Spinal cord (tissue), 9 donors: ENCODE measurements at regions not wholly inside any gene's neighbourhood (a gene's known extent, or its start where the extent isn't known, plus 50 kb on each side); places are given as distances from the start of the nearest gene placed in this dataset.

Experiments
- DNase-seq, 6 donors: peaks; one replicate each; pipeline versions ENCODE4 v3.0.0 to v3.0.0-alpha.2; 2013 to 2015; ENCODE audit warnings: low spot score in 6 of 6, low read depth in 4 of 6
- H3K27ac ChIP-seq: one replicate; pipeline ENCODE4 v1.5.1; 2013; ENCODE audit warnings: low read depth, low read length, control low read depth
- H3K27me3 ChIP-seq: one replicate; pipeline ENCODE4 v1.6.1; 2013; ENCODE audit warnings: low read length; ENCODE audit not compliant: control insufficient read depth, insufficient read depth
- H3K36me3 ChIP-seq: one replicate; pipeline ENCODE4 v1.6.1; 2013; ENCODE audit warnings: low read length; ENCODE audit not compliant: control insufficient read depth, insufficient read depth
- H3K4me1 ChIP-seq: one replicate; pipeline ENCODE4 v1.6.1; 2013; ENCODE audit warnings: low read length; ENCODE audit not compliant: control insufficient read depth, insufficient read depth
- H3K4me3 ChIP-seq: one replicate; pipeline ENCODE4 v1.5.1; 2013; ENCODE audit warnings: low read depth, low read length, control low read depth
- H3K9me3 ChIP-seq: one replicate; pipeline ENCODE4 v1.6.1; 2013; ENCODE audit warnings: low read length; ENCODE audit not compliant: control insufficient read depth, insufficient read depth
- WGBS: methylation state at CpG from one replicate; pipeline ENCODE4 v1.1.5; 2013; ENCODE audit warnings: missing lambda C conversion rate; ENCODE audit not compliant: insufficient coverage; 5-methylcytosine and 5-hydroxymethylcytosine counted together
- donor health status: healthy.

DNA sequence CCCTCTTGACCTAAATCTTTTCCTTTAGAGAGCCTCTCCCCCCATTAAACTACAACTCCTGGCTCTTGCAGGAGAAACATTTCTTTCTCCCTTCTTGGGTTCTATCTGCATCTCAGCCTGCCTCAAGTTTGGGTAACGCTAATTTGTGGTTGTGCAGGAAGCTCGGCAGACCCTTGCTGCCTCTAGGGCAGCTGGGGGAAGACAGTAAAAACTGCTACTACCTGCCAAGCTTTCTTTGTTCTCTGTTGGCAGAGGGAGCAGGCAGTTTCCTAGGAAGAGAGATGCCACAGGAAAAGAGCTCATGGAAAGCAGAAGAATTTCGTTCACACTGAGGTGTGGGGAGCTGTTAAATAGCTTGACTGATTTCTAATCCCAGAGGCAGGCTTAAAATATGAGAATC, 555.6 kb upstream of the IGFBP7 start:
- Histone ChIP-seq H3K9me3 (no peaks in the 10 kb centered on the region), H3K27ac (no peak overlapping the region), H3K36me3 (no peaks in the 10 kb centered on the region), H3K4me3 (no peak overlapping the region), H3K4me1 (no peaks in the 10 kb centered on the region), H3K27me3 (no peaks in the 10 kb centered on the region)
- 47% methylated on average over 2 of the region's 3 CpGs for WGBS
- peak in 2 of 6 donors; percentile 9 to 52 for DNase-seq

DNA sequence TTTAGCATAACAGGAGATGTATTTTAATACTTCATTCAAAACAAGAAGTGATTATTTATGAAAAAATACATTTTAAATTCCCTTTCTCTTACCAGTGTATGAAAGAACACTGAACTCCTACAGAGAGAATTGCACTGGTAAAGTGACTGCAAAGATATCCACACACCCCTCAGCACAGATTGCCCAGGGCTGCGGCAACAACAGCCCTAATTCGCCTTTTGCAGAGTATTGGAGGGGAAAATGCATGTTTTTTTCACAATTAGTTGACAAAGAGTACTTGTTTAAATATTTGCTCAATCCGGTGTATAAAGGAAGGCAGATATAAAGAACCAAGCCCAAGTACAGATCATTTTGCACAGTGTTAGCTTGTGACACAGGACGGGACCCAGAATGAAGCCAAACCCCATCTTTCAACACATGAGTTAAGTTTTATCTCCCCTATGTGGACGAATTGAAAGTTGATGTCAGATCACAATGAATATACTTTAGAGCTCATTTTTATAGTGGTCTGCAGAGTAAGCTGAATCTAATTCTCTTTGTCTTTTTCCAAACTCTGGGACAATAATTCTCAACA, 551.4 kb upstream of the IGFBP7 start:
- Histone ChIP-seq H3K4me1 (no peaks in the 10 kb centered on the region), H3K27ac (no peak overlapping the region), H3K36me3 (no peaks in the 10 kb centered on the region), H3K27me3 (no peaks in the 10 kb centered on the region), H3K9me3 (no peaks in the 10 kb centered on the region), H3K4me3 (no peak overlapping the region)
- peak in 1 of 6 donors; percentile 4 for DNase-seq
- 17% methylated on average over 1 of the region's 5 CpGs for WGBS

DNA sequence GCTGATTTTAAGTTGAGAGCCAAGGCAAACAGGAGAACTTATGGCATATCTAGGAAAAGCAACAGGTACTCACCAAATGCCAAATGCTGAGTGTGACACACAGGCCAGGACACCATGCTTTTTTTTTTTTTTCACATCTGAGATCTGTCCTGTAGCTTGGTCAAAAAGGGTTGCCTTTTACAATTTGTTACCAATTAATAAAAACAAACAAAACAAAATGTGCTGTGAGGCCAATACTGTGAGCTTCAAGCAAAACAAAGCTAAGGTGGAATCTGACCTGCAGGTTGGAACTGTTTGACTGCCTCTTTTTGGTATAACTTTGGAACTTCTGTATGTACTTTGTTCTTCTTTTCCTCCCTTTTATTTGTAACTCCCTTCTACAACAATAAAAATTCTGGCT, 548.5 kb upstream of the IGFBP7 start:
- no peak overlapping the region for H3K4me3 ChIP-seq
- no peak overlapping the region for H3K27ac ChIP-seq
- H3K9me3 ChIP-seq, result no peaks in the 10 kb centered on the region
- no peaks in the 10 kb centered on the region for H3K36me3 ChIP-seq
- no peaks in the 10 kb centered on the region for H3K27me3 ChIP-seq
- H3K4me1 ChIP-seq, result no peaks in the 10 kb centered on the region
- no peak for DNase-seq

DNA sequence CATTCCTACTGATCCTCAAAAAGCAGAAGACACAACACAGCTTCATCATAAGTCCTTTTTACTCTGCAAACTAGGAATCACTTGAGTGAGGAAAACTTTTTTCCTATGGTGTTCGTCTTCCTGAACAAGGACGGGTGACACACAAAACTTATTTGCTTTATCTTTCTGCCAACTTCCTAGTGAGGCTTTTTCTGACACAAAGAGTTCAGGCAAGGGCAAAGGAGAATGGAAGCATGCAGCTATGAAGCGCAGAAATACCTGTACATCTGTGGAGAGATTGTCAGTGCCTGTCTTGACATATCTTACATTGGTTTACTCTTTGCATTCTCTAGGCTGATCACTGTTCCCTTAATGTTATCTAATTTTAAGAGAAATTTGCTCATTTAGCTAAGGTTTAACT, 548.0 kb upstream of the IGFBP7 start:
- no peak for DNase-seq
- 100% methylated on average over 3 of the region's 3 CpGs for WGBS
- H3K27me3 ChIP-seq, result no peaks in the 10 kb centered on the region
- H3K4me1 ChIP-seq, result no peaks in the 10 kb centered on the region
- H3K9me3 ChIP-seq, result no peaks in the 10 kb centered on the region
- no peak overlapping the region for H3K27ac ChIP-seq
- no peaks in the 10 kb centered on the region for H3K36me3 ChIP-seq
- no peak overlapping the region for H3K4me3 ChIP-seq

DNA sequence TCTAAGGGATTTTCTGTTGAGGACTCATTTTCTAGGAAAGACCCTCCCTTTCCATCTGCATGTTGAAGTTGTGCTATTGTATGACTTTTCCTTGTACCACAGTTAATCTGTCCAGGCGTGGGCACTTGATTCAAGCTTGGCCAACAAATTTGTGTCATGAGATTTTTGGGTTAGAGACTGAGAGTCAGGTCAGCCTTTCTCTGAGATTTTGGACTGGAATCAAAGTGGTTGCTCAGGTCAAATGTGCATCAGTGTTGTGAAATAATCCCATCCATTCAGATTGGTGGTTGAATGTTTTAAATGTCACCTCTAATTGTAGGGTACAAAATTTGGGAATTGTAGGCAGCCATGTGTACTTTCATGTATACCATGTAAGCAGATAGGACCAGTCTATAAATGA, 545.2 kb upstream of the IGFBP7 start:
- Histone ChIP-seq H3K27me3 (no peaks in the 10 kb centered on the region), H3K36me3 (no peaks in the 10 kb centered on the region), H3K4me1 (no peaks in the 10 kb centered on the region), H3K4me3 (no peak overlapping the region), H3K9me3 (no peaks in the 10 kb centered on the region), H3K27ac (no peak overlapping the region)
- no peak for DNase-seq
- WGBS, result 67% methylated on average over 1 of the region's 1 CpG

DNA sequence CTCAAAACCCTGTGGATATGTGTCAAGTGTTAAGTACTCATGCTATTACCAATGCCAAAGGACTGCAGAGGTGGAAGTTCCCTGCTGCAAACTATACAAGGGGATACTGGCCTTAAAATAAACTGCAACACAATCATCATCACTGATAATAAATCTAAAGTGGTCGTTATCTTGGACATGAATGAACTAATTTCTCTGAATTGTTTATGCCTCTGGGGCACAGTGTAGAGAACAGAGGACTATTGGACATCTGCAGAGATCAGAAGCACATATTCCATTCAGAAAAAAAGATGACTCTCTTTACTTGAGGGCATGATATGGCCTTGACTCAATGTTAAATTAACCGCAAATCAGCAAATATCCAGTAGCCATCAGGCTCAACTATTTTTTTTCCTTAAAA, 542.6 kb upstream of the IGFBP7 start:
- no peaks in the 10 kb centered on the region for H3K4me1 ChIP-seq
- H3K9me3 ChIP-seq, result no peaks in the 10 kb centered on the region
- no peak overlapping the region for H3K27ac ChIP-seq
- DNase-seq, result no peak
- H3K27me3 ChIP-seq, result no peaks in the 10 kb centered on the region
- no CpG with 5 or more reads among the region's 2 CpGs for WGBS
- H3K36me3 ChIP-seq, result no peaks in the 10 kb centered on the region
- no peak overlapping the region for H3K4me3 ChIP-seq

DNA sequence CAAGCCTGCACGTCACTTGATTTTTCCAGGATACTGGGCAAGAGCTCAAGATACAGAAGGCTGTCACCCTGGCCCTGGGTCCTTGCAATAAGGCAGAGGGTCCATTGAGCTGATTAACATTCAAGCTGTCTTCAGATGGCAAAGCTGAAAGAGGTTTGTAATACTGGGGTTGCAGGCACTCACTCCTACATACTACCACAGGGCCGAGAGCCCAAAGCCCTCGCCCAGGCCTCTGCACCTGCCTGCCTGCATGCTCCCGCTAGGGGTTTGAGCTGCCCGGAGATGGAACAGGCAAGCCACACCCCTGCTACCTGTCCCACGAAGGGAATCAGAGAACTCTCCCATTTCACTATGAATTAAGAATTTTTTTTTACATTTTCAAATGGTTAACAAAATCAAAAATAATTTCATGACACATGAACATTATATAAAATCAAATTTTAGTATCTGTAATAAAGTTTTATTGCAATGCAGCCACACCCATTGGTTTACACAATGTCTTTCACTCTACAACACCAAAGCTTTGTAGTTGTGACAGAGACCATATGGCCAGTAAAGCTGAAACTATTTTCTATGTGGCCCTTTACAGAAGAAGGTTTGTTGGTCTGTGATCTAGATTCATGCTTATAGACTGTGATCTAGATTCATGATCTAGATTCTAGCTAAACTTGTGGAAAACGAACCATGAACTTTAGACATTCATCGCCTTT, 530.4 kb upstream of the IGFBP7 start:
- no peaks in the 10 kb centered on the region for H3K27me3 ChIP-seq
- 100% methylated on average over 2 of the region's 8 CpGs for WGBS
- no peaks in the 10 kb centered on the region for H3K4me1 ChIP-seq
- no peak for DNase-seq
- no peaks in the 10 kb centered on the region for H3K36me3 ChIP-seq
- no peak overlapping the region for H3K27ac ChIP-seq
- H3K9me3 ChIP-seq, result no peaks in the 10 kb centered on the region
- no peak overlapping the region for H3K4me3 ChIP-seq

DNA sequence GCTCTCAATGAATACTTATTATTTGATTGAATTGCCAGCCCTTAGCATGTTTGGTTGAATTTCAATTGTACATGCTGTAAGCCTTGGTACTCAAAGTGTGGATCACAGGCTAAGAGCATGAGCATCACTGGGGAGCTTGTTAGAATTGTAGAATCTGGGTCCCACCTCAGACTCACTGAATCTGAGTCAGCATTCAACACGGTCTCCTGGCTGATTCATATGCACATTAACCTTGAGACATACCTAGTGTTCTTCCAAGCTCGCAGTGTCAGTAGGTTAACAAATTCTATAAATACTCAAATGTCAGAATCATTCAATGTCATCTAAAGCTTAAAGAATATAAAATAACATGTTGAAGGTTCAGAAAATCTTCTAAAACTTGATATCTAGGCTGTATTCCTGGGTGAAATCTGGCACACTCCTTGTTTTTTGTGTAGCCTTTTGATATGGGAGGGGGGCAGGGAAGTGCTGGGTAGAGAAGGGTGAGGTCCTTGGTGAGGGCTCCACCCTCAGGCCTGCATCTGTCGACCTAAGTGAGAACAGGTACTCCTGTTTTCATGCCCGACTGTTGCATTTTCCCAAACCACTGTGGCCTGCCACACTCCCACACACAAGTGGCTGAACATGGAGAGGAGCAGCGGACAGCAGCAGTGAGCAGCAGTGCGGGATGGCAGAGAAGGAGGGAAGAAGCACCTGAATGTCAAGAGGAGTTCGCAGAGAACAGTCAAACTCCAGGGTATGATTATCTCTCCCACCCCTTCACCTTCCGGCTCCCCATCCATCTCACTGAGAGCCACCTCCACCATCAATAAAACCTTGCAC, 529.6 kb upstream of the IGFBP7 start:
- H3K27me3 ChIP-seq, result no peaks in the 10 kb centered on the region
- H3K4me1 ChIP-seq, result no peaks in the 10 kb centered on the region
- 83% methylated on average over 1 of the region's 8 CpGs for WGBS
- no peak for DNase-seq
- H3K27ac ChIP-seq, result no peak overlapping the region
- H3K4me3 ChIP-seq, result no peak overlapping the region
- H3K9me3 ChIP-seq, result no peaks in the 10 kb centered on the region
- no peaks in the 10 kb centered on the region for H3K36me3 ChIP-seq

DNA sequence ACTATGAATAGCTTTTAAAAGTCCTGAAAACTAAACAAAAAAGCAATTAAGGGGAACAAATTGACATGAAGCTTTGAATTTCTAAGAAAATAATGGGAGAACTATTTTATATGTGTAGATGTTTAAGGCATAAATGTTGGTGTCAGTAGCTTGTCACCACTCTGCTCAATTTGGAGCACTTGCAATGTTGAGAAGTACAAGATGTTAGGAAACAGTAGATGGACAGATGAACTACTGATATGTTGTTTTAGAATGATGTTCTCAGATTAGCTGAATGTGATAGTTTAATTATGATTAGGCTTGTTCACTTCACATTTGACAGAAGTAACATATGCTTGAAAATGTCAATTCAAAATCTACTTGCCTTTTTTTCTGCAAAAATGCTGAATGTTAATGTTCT, 525.7 kb upstream of the IGFBP7 start:
- Histone ChIP-seq H3K4me1 (no peaks in the 10 kb centered on the region), H3K4me3 (no peak overlapping the region), H3K36me3 (no peaks in the 10 kb centered on the region), H3K27me3 (no peaks in the 10 kb centered on the region), H3K9me3 (no peaks in the 10 kb centered on the region), H3K27ac (no peak overlapping the region)
- peak in 1 of 6 donors; percentile 14 for DNase-seq
